Activated CD8-positive, alpha-beta T cell treated with anti-CD3 and anti-CD28 coated beads for 36 hours (primary cell): ENCODE measurements at regions not wholly inside any gene's neighbourhood (a gene's known extent, or its start where the extent isn't known, plus 50 kb on each side); places are given as distances from the start of the nearest gene placed in this dataset.

ENCODE experiments used
- ATAC-seq: fragments of 200-7000 bp; cut with Tn5 transposase; one replicate; pipeline ENCODE4 v1.10.0; 2021; ENCODE audit warnings: mild to moderate bottlenecking, moderate library complexity
- CTCF ChIA-PET: fragments of 350-600 bp; sonication (Branson Sonifier 250); formaldehyde crosslinking; loops from one replicate; lab custom pipeline; 2021; ENCODE audit warnings: antibody characterized with exemption; lab: Charles Lee
- POLR2A ChIA-PET: fragments of 350-600 bp; sonication (Branson Sonifier 250); formaldehyde crosslinking; loops from one replicate; lab custom pipeline; 2021; ENCODE audit warnings: antibody characterized with exemption; lab: Charles Lee
- DNase-seq: peaks from one replicate; pipeline ENCODE4 v3.0.0-alpha.2; 2020
- H3K27ac Mint-ChIP-seq: one replicate; pipeline ENCODE4 v1.8.0; 2021; ENCODE audit warnings: mild to moderate bottlenecking, mixed read lengths
- H3K27me3 Mint-ChIP-seq: one replicate; pipeline ENCODE4 v1.8.0; 2021; ENCODE audit warnings: mixed read lengths
- H3K36me3 Mint-ChIP-seq: one replicate; pipeline ENCODE4 v1.8.0; 2021; ENCODE audit warnings: low read depth, mixed read lengths
- H3K4me1 Mint-ChIP-seq: one replicate; pipeline ENCODE4 v1.8.0; 2021; ENCODE audit warnings: low read depth, mixed read lengths
- H3K4me3 Mint-ChIP-seq: one replicate; pipeline ENCODE4 v1.8.0; 2021; ENCODE audit warnings: mild to moderate bottlenecking, moderate library complexity, mixed read lengths
- H3K9me3 Mint-ChIP-seq: one replicate; pipeline ENCODE4 v1.8.0; 2021; ENCODE audit warnings: mixed read lengths
- CTCF ChIP-seq: fragments of 200-600 bp; IDR thresholded peaks from one replicate; pipeline ENCODE4 v1.8.0; 2022; ENCODE audit warnings: antibody characterized with exemption, mild to moderate bottlenecking
- intact Hi-C: fragments of 100-400 bp; cut with micrococcal nuclease; formaldehyde crosslinking; loops from one replicate; pipeline ENCODE4 v1.10.0; 2022

- Mint-ChIP-seq H3K4me3 (no peak overlapping the region), H3K36me3 (no peaks in the 10 kb centered on the region), H3K27me3 (peaks cover 11% of the 10 kb centered on the region), H3K4me1 (peaks cover 4% of the 10 kb centered on the region), H3K9me3 (no peaks in the 10 kb centered on the region), H3K27ac (no peak overlapping the region)
- ChIA-PET CTCF (interaction anchor here (0.7 kb wide), 1 partner anchor 28 kb away, joined by 4 read pairs; no protein-coding TSS in a partner anchor), POLR2A (no interaction called here)
- no peak for ATAC-seq
- no peak for DNase-seq
- intact Hi-C loops = no loop called here
- TF ChIP-seq CTCF = no peak
These were observed 186.8 kb upstream of the GLI2 start for GRCh38 chr2:120548627-120549608.

GRCh38 chr2:120549841-120550240 lies 185.8 kb upstream of the GLI2 start:
- no peak for DNase-seq
- intact Hi-C loops = no loop called here
- Mint-ChIP-seq H3K4me1 (peaks cover 4% of the 10 kb centered on the region), H3K9me3 (no peaks in the 10 kb centered on the region), H3K4me3 (no peak overlapping the region), H3K27me3 (peaks cover 16% of the 10 kb centered on the region), H3K36me3 (no peaks in the 10 kb centered on the region), H3K27ac (no peak overlapping the region)
- ChIA-PET CTCF (no interaction called here), POLR2A (no interaction called here)
- TF ChIP-seq CTCF = no peak
- ATAC-seq = no peak

- no peak for TF ChIP-seq CTCF
- intact Hi-C loops = no loop called here
- peaks cover 16% of the 10 kb centered on the region for H3K27me3 Mint-ChIP-seq
These were observed 185.4 kb upstream of the GLI2 start for GRCh38 chr2:120550282-120550681.

GRCh38 chr2:120550893-120551446 lies 184.7 kb upstream of the GLI2 start:
- TF ChIP-seq CTCF = no peak
- DNase-seq (no peak), ATAC-seq (no peak)
- intact Hi-C loops = no loop called here
- H3K4me3 Mint-ChIP-seq = no peak overlapping the region
- ChIA-PET CTCF (interaction anchor here (2.7 kb wide), 1 partner anchor 207 kb away, joined by 7 read pairs; no protein-coding TSS in a partner anchor), POLR2A (interaction anchor here (0.7 kb wide), 1 partner anchor 31 kb away, joined by 3 read pairs; no protein-coding TSS in a partner anchor)
- peaks cover 4% of the 10 kb centered on the region for H3K4me1 Mint-ChIP-seq
- no peak overlapping the region for H3K27ac Mint-ChIP-seq
- no peaks in the 10 kb centered on the region for H3K36me3 Mint-ChIP-seq
- peaks cover 12% of the 10 kb centered on the region for H3K27me3 Mint-ChIP-seq
- no peaks in the 10 kb centered on the region for H3K9me3 Mint-ChIP-seq

More at GRCh38 chr2:120550282-120550681, 185.4 kb upstream of the GLI2 start:
- no peak for ATAC-seq
- peaks cover 4% of the 10 kb centered on the region for H3K4me1 Mint-ChIP-seq
- no peaks in the 10 kb centered on the region for H3K36me3 Mint-ChIP-seq
- no peak overlapping the region for H3K27ac Mint-ChIP-seq
- ChIA-PET CTCF (interaction anchor here (2.7 kb wide), 1 partner anchor 207 kb away, joined by 7 read pairs; no protein-coding TSS in a partner anchor), POLR2A (no interaction called here)
- H3K9me3 Mint-ChIP-seq = no peaks in the 10 kb centered on the region
- H3K4me3 Mint-ChIP-seq = no peak overlapping the region
- DNase-seq = no peak
